ENCODE measurements at regions not wholly inside any gene's neighbourhood (a gene's known extent, or its start where the extent isn't known, plus 50 kb on each side); places are given as distances from the start of the nearest gene placed in this dataset.

DNA sequence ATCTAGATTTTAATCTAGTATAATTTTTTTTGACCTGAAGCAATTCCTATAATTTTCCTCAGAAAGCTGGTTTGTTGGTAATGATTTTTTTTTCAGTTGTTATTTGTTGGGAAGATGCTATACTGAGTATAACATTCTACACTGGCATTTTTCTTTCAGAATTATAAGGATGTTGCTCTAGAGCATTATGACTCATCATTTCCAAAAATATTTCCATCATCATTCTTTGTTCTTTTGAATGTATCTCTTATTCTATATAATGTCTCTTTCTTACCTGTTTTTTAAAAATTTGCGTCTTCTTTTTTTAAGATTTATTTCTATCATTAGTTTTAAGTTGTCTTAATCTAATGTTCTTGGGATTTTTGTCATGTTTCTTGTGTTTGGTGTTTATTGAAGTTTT, 356.5 kb upstream of the KCND2 start:
- H3K4me3 ChIP-seq (ENCODE audit: low read depth, low read length), result no peak overlapping the region
- TF ChIP-seq, protein P1, sequence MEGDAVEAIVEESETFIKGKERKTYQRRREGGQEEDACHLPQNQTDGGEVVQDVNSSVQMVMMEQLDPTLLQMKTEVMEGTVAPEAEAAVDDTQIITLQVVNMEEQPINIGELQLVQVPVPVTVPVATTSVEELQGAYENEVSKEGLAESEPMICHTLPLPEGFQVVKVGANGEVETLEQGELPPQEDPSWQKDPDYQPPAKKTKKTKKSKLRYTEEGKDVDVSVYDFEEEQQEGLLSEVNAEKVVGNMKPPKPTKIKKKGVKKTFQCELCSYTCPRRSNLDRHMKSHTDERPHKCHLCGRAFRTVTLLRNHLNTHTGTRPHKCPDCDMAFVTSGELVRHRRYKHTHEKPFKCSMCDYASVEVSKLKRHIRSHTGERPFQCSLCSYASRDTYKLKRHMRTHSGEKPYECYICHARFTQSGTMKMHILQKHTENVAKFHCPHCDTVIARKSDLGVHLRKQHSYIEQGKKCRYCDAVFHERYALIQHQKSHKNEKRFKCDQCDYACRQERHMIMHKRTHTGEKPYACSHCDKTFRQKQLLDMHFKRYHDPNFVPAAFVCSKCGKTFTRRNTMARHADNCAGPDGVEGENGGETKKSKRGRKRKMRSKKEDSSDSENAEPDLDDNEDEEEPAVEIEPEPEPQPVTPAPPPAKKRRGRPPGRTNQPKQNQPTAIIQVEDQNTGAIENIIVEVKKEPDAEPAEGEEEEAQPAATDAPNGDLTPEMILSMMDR (conservative IDR thresholded peaks at IDR 0.05; ENCODE audit: low read depth, low read length), result no peak
- DNase-seq (ENCODE audit: low read depth), result no peak

DNA sequence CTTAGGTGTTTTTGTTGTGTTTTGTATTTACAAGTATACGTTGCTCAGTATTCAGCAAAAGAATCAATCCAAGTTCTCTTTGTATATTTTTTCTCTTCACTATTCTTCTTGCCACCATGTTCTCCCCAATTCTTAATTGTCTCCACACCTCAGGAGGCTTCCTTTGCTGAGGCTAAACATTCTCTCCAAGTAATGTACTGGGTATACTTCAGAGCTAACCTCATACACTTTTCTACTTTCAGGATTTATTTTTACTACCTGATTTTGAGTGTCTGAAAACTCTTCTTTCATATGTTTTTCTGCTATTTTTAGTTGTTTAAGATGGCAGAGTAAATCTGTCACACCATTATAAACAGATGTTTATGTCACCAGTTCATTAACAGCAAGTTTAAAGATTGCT, 354.8 kb upstream of the KCND2 start:
- TF ChIP-seq, protein P1 (conservative IDR thresholded peaks at IDR 0.05; ENCODE audit: low read depth, low read length), result no peak
- H3K4me3 ChIP-seq (ENCODE audit: low read depth, low read length), result no peak overlapping the region
- DNase-seq (ENCODE audit: low read depth), result no peak

DNA sequence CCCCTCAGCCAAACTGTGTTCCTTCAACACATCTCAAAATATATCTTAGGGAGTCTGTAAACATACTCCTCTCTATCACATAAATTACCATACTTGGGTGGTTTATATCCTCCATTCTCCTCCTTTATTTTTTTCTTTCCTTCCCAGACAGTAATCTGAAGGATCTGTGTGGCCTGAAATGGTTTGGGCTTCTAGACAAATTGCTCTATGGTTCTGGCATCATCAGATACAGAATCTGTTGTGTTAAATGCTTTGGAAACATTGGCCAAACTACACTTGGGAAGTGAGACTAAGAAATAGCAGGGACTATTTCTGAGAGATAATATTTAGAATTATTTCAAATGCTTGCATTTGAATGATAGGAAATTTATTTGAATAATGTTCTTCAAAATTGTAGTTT, 353.0 kb upstream of the KCND2 start:
- no peak overlapping the region for H3K4me3 ChIP-seq (ENCODE audit: low read depth, low read length)
- TF ChIP-seq, protein P1 (conservative IDR thresholded peaks at IDR 0.05; ENCODE audit: low read depth, low read length), result no peak
- no peak for DNase-seq (ENCODE audit: low read depth)

DNA sequence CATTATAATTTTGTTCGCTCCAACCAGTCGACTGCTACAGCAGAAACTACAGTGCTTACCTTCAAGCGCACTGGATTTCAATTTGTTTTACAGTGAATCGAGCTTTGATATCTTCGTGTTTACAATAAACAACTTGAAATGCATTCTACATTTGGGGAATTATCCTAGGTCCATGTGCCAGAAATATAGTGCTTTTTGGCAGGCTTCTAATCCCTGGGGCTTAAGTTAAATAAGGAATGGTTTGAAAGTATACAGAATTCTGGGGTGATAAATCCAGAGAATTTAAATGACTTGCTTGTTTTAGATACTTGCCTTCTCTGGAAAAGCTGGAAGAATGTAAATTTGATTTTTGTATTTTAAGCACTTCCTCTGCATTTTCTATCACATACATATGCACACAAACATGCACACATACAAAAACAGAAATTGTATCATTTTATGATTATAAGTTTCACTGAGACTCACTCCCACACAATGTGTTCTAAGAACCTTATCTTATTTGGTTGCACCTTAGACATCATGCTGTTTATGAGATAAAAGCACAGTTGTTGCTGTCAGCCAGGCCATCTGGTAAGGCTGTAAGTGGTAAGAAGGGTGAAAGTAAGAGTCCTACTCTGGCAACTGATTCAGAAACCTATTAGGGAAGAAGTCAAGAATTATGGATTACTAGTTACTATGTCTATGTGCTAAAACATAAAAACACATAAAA, 347.2 kb upstream of the KCND2 start:
- TF ChIP-seq, protein P1 (conservative IDR thresholded peaks at IDR 0.05; ENCODE audit: low read depth, low read length), result no peak

DNA sequence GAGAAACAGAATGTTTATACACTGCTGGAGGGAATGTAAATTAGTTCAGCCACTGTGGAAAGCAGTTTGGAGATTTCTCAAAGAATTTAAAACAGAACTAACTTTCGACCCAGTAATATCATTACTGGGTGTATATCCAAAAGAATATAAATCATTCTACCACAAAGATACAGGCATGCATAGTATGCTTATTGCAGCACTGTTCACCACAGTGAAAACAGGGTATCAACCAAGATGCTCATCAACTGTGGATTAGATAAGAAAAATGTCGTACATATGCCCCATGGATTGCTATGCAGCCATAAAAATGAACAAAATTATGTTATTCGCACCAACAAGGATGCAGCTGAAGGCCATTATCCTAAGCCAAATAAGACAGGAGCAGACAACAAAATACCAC, 343.1 kb upstream of the KCND2 start:
- TF ChIP-seq, protein P1 (conservative IDR thresholded peaks at IDR 0.05; ENCODE audit: low read depth, low read length), result no peak
- DNase-seq (ENCODE audit: low read depth), result no peak
- no peak overlapping the region for H3K4me3 ChIP-seq (ENCODE audit: low read depth, low read length)

More for the DNA sequence above, 347.2 kb upstream of the KCND2 start:
- no peak overlapping the region for H3K4me3 ChIP-seq (ENCODE audit: low read depth, low read length)
- DNase-seq (ENCODE audit: low read depth), result no peak

DNA sequence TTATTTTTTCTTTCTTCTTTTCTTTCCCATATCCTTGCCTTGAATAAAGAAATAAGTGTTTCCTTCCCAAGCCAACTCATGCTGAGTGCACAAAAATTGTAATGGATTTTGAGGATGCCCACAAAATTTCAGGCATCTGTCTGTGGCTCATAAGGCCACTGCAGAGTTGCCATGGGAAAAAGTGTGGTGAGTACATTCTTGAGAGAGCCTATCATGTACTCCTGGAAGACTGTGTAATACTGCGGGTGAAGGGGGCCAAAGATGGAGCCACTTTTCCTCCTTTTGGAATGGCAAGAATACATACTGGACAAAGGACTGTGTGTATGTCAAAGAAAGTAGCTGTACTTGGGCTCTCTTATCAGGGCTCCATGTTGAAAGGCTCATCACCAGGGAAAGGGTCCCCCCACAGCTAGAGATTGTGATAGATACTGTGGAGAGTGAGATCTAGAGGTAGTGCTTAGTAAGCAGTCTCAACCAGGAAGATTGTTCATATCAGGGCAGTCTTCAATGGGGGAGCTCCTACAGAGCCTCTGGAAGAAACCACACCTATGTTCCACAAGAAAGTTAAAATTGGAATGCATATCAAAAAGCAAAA, 341.6 kb upstream of the KCND2 start:
- no peak overlapping the region for H3K4me3 ChIP-seq (ENCODE audit: low read depth, low read length)
- DNase-seq (ENCODE audit: low read depth), result no peak
- TF ChIP-seq, protein P1 (conservative IDR thresholded peaks at IDR 0.05; ENCODE audit: low read depth, low read length), result no peak

All from choroid plexus epithelial cell (primary cell).